ENCODE measurements at regions not wholly inside any gene's neighbourhood (a gene's known extent, or its start where the extent isn't known, plus 50 kb on each side); places are given as distances from the start of the nearest gene placed in this dataset.

DNA sequence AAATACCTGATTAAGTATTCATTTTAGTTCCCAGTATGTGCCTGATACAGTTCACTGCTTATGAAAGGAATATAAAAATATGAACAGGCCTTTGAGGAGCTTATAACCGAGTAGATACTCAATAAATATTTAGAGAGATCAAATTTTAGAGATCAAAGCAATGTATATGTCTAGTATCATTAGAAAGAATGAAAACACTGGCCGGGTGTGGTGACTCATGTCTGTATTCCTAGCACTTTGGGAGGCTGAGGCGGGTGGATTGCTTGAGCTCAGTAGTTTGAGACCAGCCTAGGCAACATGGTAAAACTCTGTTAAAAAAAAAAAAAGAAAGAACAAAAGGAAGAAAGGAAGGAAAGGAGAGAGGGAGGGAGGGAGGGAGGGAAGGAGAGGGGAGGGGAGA, 113.2 kb upstream of the EEA1 start:
- TF ChIP-seq, protein P1, sequence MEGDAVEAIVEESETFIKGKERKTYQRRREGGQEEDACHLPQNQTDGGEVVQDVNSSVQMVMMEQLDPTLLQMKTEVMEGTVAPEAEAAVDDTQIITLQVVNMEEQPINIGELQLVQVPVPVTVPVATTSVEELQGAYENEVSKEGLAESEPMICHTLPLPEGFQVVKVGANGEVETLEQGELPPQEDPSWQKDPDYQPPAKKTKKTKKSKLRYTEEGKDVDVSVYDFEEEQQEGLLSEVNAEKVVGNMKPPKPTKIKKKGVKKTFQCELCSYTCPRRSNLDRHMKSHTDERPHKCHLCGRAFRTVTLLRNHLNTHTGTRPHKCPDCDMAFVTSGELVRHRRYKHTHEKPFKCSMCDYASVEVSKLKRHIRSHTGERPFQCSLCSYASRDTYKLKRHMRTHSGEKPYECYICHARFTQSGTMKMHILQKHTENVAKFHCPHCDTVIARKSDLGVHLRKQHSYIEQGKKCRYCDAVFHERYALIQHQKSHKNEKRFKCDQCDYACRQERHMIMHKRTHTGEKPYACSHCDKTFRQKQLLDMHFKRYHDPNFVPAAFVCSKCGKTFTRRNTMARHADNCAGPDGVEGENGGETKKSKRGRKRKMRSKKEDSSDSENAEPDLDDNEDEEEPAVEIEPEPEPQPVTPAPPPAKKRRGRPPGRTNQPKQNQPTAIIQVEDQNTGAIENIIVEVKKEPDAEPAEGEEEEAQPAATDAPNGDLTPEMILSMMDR (conservative IDR thresholded peaks at IDR 0.05; ENCODE audit: low read depth, low read length) = no peak
- TF ChIP-seq EZH2 (IDR thresholded peaks at IDR 0.05; ENCODE audit: borderline replicate concordance, low read depth, low read length, poor library complexity, severe bottlenecking) = no peak
